Hepatocyte (in vitro differentiated cells): ENCODE measurements at regions not wholly inside any gene's neighbourhood (a gene's known extent, or its start where the extent isn't known, plus 50 kb on each side); places are given as distances from the start of the nearest gene placed in this dataset.

Source experiments
- DNase-seq: peaks from one replicate; pipeline ENCODE4 v3.0.0-alpha.2; 2016; ENCODE audit warnings: low spot score
- H2AFZ ChIP-seq: fragments of 200-600 bp; sonication (generic); 2 replicates; pipeline ENCODE4 v1.6.0; 2016; ENCODE audit warnings: antibody characterized with exemption, mild to moderate bottlenecking
- H3K27ac ChIP-seq: fragments of 200-600 bp; sonication (generic); 2 replicates; pipeline ENCODE4 v1.5.1; 2016; ENCODE audit warnings: mild to moderate bottlenecking
- H3K27me3 ChIP-seq: fragments of 200-600 bp; sonication (generic); 2 replicates; pipeline ENCODE4 v1.6.1; 2016
- H3K36me3 ChIP-seq: fragments of 200-600 bp; sonication (generic); replicated peaks from 2 replicates; pipeline ENCODE4 v1.5.1; 2016; ENCODE audit warnings: low read depth; ENCODE audit not compliant: insufficient read depth
- H3K4me1 ChIP-seq: fragments of 200-600 bp; sonication (generic); 2 replicates; pipeline ENCODE4 v1.5.1; 2016; ENCODE audit warnings: mild to moderate bottlenecking, moderate library complexity; ENCODE audit not compliant: insufficient read depth
- H3K4me2 ChIP-seq: fragments of 200-600 bp; sonication (generic); 2 replicates; pipeline ENCODE4 v1.6.0; 2016
- H3K4me3 ChIP-seq: fragments of 200-600 bp; sonication (generic); 2 replicates; pipeline ENCODE4 v1.5.1; 2016; ENCODE audit warnings: mild to moderate bottlenecking
- H3K79me2 ChIP-seq: fragments of 200-600 bp; sonication (generic); 2 replicates; pipeline ENCODE4 v1.6.0; 2017; ENCODE audit warnings: mild to moderate bottlenecking
- H3K9me2 ChIP-seq: fragments of 200-600 bp; sonication (generic); replicated peaks from 2 replicates; pipeline ENCODE4 v1.6.0; 2017; ENCODE audit warnings: mild to moderate bottlenecking; ENCODE audit not compliant: insufficient read depth
- H3K9me3 ChIP-seq: fragments of 200-600 bp; sonication (generic); 2 replicates; pipeline ENCODE4 v1.5.1; 2016; ENCODE audit warnings: low read depth, mild to moderate bottlenecking
- H4K20me1 ChIP-seq: fragments of 200-600 bp; sonication (generic); 2 replicates; pipeline ENCODE4 v1.6.0; 2016; ENCODE audit warnings: mild to moderate bottlenecking; ENCODE audit not compliant: insufficient read depth, poor library complexity, severe bottlenecking
- EZH2 ChIP-seq: fragments of 200-600 bp; sonication (generic); IDR thresholded peaks from 2 replicates; pipeline ENCODE4 v1.6.1; 2016; ENCODE audit warnings: antibody characterized with exemption, mild to moderate bottlenecking, borderline replicate concordance
- EZH2phosphoT487 ChIP-seq: fragments of 200-600 bp; sonication (generic); IDR thresholded peaks from one replicate; pipeline ENCODE4 v1.6.1; 2018; ENCODE audit warnings: antibody characterized with exemption, mild to moderate bottlenecking, low read depth, moderate library complexity; ENCODE audit not compliant: unreplicated experiment, severe bottlenecking
- WGBS: methylation state at CpG from one replicate; pipeline ENCODE4 v1.1.6; 2016; ENCODE audit warnings: low lambda C conversion rate; ENCODE audit errors: missing lambda C conversion rate; 5-methylcytosine and 5-hydroxymethylcytosine counted together
- TF ChIP-seq, protein P1 (sequence below): fragments of 200-600 bp; sonication (generic); IDR thresholded peaks from 2 replicates; pipeline ENCODE4 v1.5.1; 2016; ENCODE audit warnings: antibody characterized with exemption, mild to moderate bottlenecking; ENCODE audit not compliant: poor library complexity

DNA sequence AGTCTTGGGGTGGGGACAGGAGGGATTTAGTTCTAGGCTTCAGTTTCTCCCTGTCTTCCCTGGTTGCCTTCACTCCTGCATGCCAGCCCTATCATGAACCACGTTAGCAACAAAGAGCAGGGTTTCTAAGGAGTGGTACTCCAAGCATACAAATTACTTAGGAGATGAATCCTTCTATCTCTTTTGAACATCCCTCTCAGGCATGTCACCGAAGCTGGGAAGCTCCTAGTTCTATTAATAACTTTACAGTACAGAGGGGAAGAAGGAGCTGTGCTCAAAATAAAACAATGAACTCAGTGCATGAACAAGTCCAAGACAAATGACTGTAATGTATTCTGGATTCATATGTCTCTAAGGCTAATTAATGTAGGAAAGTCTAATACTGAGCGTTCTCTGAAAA lies 450.6 kb upstream of the RASGEF1B start:
- no peak for DNase-seq
- TF ChIP-seq EZH2 = no peak
- TF ChIP-seq, protein P1, sequence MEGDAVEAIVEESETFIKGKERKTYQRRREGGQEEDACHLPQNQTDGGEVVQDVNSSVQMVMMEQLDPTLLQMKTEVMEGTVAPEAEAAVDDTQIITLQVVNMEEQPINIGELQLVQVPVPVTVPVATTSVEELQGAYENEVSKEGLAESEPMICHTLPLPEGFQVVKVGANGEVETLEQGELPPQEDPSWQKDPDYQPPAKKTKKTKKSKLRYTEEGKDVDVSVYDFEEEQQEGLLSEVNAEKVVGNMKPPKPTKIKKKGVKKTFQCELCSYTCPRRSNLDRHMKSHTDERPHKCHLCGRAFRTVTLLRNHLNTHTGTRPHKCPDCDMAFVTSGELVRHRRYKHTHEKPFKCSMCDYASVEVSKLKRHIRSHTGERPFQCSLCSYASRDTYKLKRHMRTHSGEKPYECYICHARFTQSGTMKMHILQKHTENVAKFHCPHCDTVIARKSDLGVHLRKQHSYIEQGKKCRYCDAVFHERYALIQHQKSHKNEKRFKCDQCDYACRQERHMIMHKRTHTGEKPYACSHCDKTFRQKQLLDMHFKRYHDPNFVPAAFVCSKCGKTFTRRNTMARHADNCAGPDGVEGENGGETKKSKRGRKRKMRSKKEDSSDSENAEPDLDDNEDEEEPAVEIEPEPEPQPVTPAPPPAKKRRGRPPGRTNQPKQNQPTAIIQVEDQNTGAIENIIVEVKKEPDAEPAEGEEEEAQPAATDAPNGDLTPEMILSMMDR = no peak
- TF ChIP-seq EZH2phosphoT487 = no peak
- no peaks in the 10 kb centered on the region for H3K4me1 ChIP-seq
- no peak overlapping the region for H3K27ac ChIP-seq
- no peak overlapping the region for H3K4me3 ChIP-seq
- H4K20me1 ChIP-seq = no peaks in the 10 kb centered on the region
- H3K36me3 ChIP-seq = no peaks in the 10 kb centered on the region
- no peaks in the 10 kb centered on the region for H3K79me2 ChIP-seq
- H3K27me3 ChIP-seq = no peaks in the 10 kb centered on the region
- H3K4me2 ChIP-seq = no peak overlapping the region
- no peak overlapping the region for H2AFZ ChIP-seq
- no peaks in the 10 kb centered on the region for H3K9me3 ChIP-seq
- H3K9me2 ChIP-seq = no peaks in the 10 kb centered on the region
- 80% methylated on average over 3 of the region's 3 CpGs for whole genome bisulfite sequencing

DNA sequence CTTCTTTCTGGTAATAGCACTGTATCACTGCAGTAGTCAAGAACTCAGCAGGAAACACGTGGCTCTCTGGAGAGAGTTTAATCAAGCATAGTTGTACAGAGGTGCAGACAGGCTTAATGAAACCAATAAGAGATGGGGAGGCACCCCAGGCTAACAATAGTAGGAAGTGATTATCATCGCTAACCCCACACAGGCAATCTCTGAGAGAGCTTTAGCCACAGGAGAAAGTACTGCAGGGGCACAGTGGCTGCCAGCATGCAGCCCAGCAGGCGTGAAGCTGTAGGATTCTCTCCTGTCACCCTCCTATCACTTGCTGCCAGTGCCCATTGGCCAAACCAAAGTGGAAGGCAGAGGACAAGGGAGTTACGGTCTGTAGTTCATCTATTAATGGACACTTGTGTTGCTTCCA lies 450.0 kb upstream of the RASGEF1B start:
- Histone ChIP-seq H2AFZ (no peak overlapping the region), H3K27ac (no peak overlapping the region)
- TF ChIP-seq, protein P1 = no peak
- TF ChIP-seq EZH2phosphoT487 (no peak), EZH2 (no peak)

DNA sequence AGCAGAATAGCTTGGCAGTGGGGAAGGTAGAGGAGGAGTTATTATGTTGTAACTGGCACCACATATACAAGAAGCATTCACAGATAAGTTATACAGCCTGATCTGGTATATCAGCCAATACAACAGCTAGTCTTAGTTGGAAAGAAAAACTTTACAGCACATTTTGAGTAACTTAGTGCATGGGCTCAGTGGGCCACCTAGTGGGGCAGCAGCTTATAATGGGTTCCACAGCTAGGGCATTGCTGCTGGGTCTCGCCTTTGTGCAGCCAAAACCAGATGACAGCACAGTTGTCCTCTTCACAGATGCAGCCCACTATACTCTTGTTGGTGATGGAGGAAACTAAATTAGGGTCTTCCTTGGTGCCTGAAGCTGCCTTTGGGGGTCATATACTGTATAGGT lies 448.1 kb upstream of the RASGEF1B start:
- Histone ChIP-seq H2AFZ (no peak overlapping the region), H3K9me3 (no peaks in the 10 kb centered on the region), H3K27ac (no peak overlapping the region), H3K4me2 (no peak overlapping the region), H4K20me1 (no peaks in the 10 kb centered on the region), H3K27me3 (no peaks in the 10 kb centered on the region), H3K4me3 (no peak overlapping the region), H3K36me3 (no peaks in the 10 kb centered on the region), H3K79me2 (no peaks in the 10 kb centered on the region), H3K9me2 (no peaks in the 10 kb centered on the region), H3K4me1 (no peaks in the 10 kb centered on the region)
- DNase-seq = no peak
- WGBS = 95% methylated on average over 1 of the region's 1 CpG
- TF ChIP-seq, protein P1 = no peak
- TF ChIP-seq EZH2 (no peak), EZH2phosphoT487 (no peak)

More for the DNA sequence above, 450.0 kb upstream of the RASGEF1B start:
- H3K9me2 ChIP-seq = no peaks in the 10 kb centered on the region
- no peaks in the 10 kb centered on the region for H3K79me2 ChIP-seq
- H3K4me3 ChIP-seq = no peak overlapping the region
- no peak for DNase-seq
- no peaks in the 10 kb centered on the region for H3K27me3 ChIP-seq
- no peaks in the 10 kb centered on the region for H3K4me1 ChIP-seq
- H3K4me2 ChIP-seq = no peak overlapping the region
- no peaks in the 10 kb centered on the region for H3K36me3 ChIP-seq
- H3K9me3 ChIP-seq = no peaks in the 10 kb centered on the region
- WGBS = 77% methylated on average over 4 of the region's 4 CpGs
- H4K20me1 ChIP-seq = no peaks in the 10 kb centered on the region

DNA sequence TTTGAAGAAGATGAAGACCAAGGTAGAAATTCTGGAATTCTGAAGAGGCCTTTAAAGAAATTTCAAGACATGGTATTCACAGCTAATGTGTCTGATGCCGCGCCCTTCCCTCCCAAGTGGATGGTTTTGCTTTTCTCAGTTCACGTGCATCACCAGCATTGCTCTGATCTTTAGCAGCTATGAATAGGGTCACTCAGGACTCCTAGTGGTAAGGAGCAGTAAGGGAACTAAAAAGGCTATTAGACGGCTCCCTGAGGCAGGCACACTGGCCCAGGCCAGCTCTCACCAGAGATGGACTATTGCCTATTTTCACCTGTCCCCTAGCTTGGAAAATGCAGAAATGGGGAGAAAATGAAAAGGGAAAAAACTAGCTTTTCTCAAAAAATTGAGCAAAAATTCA lies 447.5 kb upstream of the RASGEF1B start:
- no peak overlapping the region for H3K27ac ChIP-seq
- no peak overlapping the region for H3K4me3 ChIP-seq
- no peak overlapping the region for H2AFZ ChIP-seq
- H3K79me2 ChIP-seq = no peaks in the 10 kb centered on the region
- H3K9me3 ChIP-seq = no peaks in the 10 kb centered on the region
- peak; percentile 34 for DNase-seq
- no peaks in the 10 kb centered on the region for H3K4me1 ChIP-seq
- H4K20me1 ChIP-seq = no peaks in the 10 kb centered on the region
- H3K36me3 ChIP-seq = no peaks in the 10 kb centered on the region
- TF ChIP-seq, protein P1 = peak; percentile 38
- TF ChIP-seq EZH2 (no peak), EZH2phosphoT487 (no peak)
- no peaks in the 10 kb centered on the region for H3K9me2 ChIP-seq
- H3K4me2 ChIP-seq = no peak overlapping the region
- 59% methylated on average over 4 of the region's 4 CpGs for WGBS
- H3K27me3 ChIP-seq = no peaks in the 10 kb centered on the region
